MM.1S (cell line): ENCODE measurements at regions not wholly inside any gene's neighbourhood (a gene's known extent, or its start where the extent isn't known, plus 50 kb on each side); places are given as distances from the start of the nearest gene placed in this dataset.

Source experiments
- CTCF ChIP-seq: fragments of 300-600 bp; sonication (generic); IDR thresholded peaks from 2 replicates; pipeline ENCODE4 v1.5.1; 2016; ENCODE audit warnings: antibody characterized with exemption, low read length, mixed read lengths
- EZH2 ChIP-seq: fragments of 300-600 bp; sonication (generic); optimal IDR thresholded peaks from 2 replicates; pipeline ENCODE3; 2017; ENCODE audit warnings: low read depth, mild to moderate bottlenecking, antibody characterized with exemption, low read length, mixed read lengths
- EZH2phosphoT487 ChIP-seq: fragments of 300-600 bp; sonication (generic); IDR thresholded peaks from 2 replicates; pipeline ENCODE4 v1.6.1; 2018; ENCODE audit warnings: antibody characterized with exemption, low read length

GRCh38 chr4:1569461-1570151 is 114.5 kb downstream of the FAM53A start:
- TF ChIP-seq CTCF = no peak
- TF ChIP-seq EZH2 = no peak
- TF ChIP-seq EZH2phosphoT487 = no peak
